Heart left ventricle (tissue), 13 donors: ENCODE measurements at regions not wholly inside any gene's neighbourhood (a gene's known extent, or its start where the extent isn't known, plus 50 kb on each side); places are given as distances from the start of the nearest gene placed in this dataset.

Experiments used
- CTCF ChIP-seq, 12 donors: fragments of 200-600 bp; sonication (generic) in 4 of 12; IDR thresholded peaks; one replicate each; pipeline versions ENCODE4 v1.5.0 to v1.8.0; 2018 to 2022; ENCODE audit warnings: antibody characterized with exemption in 12 of 12, mild to moderate bottlenecking in 5 of 12
- POLR2A ChIP-seq, 2 donors: fragments of 450-650 bp; IDR thresholded peaks; one replicate each; pipeline ENCODE4 v1.6.1; 2017; ENCODE audit warnings: antibody characterized with exemption in 2 of 2, mild to moderate bottlenecking in 2 of 2, moderate library complexity in 2 of 2
- donor health status: ischemic (EF 13 %, LVEDD 7.1; RV severe dilation, severe dysfunction).
- donor health status: DM: no; HTN: yes; CAD: no.
- donor health status: DM: no; HTN: no; CAD: no.
- donor health status: ischemic (EF 25% LVEDD 6.9; RV normal size, moderate dysfunction).
- donor health status: ischemic (EF 25% LVEDD 5.7; RV mildly dilated, moderate dysfunction).
- donor health status: ischemic (EF 35%, LVEDD 5.7; RV mildly dilated, moderate dysfunction).
- donor health status: nonischemic (EF 11% LVEDD 7.7; RV severe dilation, severe dysfunction).
- donor health status: DM: yes; HTN: yes; CAD: no.
- donor health status: PGD.
- donor health status: ischemic (EF 29% LVEDD 5.4; RV normal size, mild dysfunction).
- donor health status: nonischemic (EF 23%, LVEDD 6.1; RV moderate dilation, normal function).

DNA sequence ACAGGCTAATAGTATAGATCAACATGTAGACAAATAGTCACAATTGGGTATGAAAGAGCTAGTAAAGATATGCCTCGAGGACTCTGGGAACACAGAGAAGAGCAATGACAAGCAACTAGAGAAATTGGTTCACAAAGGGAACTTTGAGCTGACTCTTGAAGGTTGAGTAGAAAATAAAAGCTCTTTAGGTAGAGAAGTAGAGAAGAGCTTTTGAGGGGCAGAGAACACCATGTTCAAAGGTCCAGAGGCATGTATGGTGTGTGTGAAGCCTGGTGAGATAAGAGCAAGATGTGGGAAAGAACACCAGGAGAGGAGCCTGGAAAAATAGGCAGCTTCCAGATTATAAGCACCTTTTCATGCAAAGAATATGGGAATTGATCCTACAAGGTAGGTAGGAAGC lies 109.7 kb upstream of the MAGI3 start:
- no peak for TF ChIP-seq CTCF (IDR thresholded peaks at IDR 0.05)
- TF ChIP-seq POLR2A (IDR thresholded peaks at IDR 0.05), result no peak
